Right atrium auricular region (tissue), 2 donors: ENCODE measurements at regions not wholly inside any gene's neighbourhood (a gene's known extent, or its start where the extent isn't known, plus 50 kb on each side); places are given as distances from the start of the nearest gene placed in this dataset.

ENCODE experiments used
- DNase-seq: peaks from one replicate; pipeline ENCODE4 v3.0.0-alpha.2; 2019; ENCODE audit warnings: low spot score
- H3K27ac ChIP-seq, 2 donors: fragments of 200-600 bp; sonication (generic); 1 replicate in 1 of 2; 2 replicates in 1 of 2; pipeline ENCODE4 v1.5.1; 2016 to 2019
- H3K27me3 ChIP-seq, 2 donors: fragments of 200-600 bp; sonication (generic); one replicate each; pipeline versions ENCODE4 v1.5.1 to v1.6.0; 2017 to 2019
- H3K36me3 ChIP-seq: fragments of 200-600 bp; sonication (generic); one replicate; pipeline ENCODE4 v1.5.1; 2016
- H3K4me1 ChIP-seq, 2 donors: fragments of 200-600 bp; sonication (generic); one replicate each; pipeline versions ENCODE4 v1.5.1 to v1.6.0; 2017 to 2019
- H3K4me3 ChIP-seq, 2 donors: fragments of 200-600 bp; sonication (generic); 1 replicate in 1 of 2; 2 replicates in 1 of 2; pipeline ENCODE4 v1.5.1; 2017 to 2019; ENCODE audit warnings: mild to moderate bottlenecking in 1 of 2, moderate library complexity in 1 of 2
- H3K9me3 ChIP-seq, 2 donors: fragments of 200-600 bp; sonication (generic); one replicate each; pipeline ENCODE4 v1.5.1; 2019
- TF ChIP-seq, protein P1 (sequence below), 2 donors: fragments of 200-600 bp; sonication (generic); IDR thresholded peaks; one replicate each; pipeline ENCODE4 v1.5.1; 2019; ENCODE audit warnings: antibody characterized with exemption in 2 of 2

DNA sequence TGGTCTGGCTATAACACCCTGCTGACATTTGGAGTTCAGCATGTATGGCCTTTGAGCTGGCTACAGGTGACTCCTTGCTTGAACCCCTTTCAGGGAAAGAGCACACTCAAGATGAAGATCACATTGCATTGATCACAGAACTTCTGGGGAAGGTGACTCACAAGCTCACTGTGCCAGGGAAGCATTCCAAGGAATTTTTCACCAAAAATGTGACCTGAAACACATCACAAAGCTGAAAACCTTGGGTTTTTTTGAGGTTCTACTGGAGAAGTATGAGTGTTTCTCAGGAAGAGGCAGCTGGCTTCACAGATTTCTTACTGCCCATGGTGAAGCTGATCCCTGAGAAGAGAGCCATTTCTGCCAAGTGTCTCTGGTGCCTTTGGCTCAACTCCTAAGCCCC, 879.0 kb downstream of the CBLN2 start:
- no peak overlapping the region for H3K27ac ChIP-seq
- no peak overlapping the region for H3K4me3 ChIP-seq
- no peak for DNase-seq
- no peaks in the 10 kb centered on the region for H3K9me3 ChIP-seq
- no peaks in the 10 kb centered on the region for H3K4me1 ChIP-seq
- no peaks in the 10 kb centered on the region for H3K36me3 ChIP-seq
- H3K27me3 ChIP-seq, result no peaks in the 10 kb centered on the region
- TF ChIP-seq, protein P1, sequence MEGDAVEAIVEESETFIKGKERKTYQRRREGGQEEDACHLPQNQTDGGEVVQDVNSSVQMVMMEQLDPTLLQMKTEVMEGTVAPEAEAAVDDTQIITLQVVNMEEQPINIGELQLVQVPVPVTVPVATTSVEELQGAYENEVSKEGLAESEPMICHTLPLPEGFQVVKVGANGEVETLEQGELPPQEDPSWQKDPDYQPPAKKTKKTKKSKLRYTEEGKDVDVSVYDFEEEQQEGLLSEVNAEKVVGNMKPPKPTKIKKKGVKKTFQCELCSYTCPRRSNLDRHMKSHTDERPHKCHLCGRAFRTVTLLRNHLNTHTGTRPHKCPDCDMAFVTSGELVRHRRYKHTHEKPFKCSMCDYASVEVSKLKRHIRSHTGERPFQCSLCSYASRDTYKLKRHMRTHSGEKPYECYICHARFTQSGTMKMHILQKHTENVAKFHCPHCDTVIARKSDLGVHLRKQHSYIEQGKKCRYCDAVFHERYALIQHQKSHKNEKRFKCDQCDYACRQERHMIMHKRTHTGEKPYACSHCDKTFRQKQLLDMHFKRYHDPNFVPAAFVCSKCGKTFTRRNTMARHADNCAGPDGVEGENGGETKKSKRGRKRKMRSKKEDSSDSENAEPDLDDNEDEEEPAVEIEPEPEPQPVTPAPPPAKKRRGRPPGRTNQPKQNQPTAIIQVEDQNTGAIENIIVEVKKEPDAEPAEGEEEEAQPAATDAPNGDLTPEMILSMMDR (IDR thresholded peaks at IDR 0.05), result no peak

DNA sequence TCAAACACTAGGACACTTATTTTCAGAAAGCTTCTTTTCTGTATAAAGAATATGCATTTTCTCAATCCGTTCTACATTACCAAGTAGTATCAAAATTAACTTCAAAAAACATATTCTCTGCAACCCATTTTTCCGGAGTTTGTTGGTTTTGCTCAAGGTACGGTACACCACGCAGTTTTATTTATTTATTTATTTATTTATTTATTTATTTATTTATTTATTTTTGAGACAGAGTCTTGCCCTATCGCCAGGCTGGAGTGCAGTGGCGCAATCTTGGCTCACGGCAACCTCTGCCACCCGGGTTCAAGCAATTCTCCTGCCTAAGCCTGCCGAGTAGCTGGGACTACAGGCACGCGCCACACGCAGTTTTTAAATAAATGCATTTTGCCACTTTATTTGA, 900.3 kb downstream of the CBLN2 start:
- no peak for DNase-seq
- Histone ChIP-seq H3K9me3 (no peaks in the 10 kb centered on the region), H3K27me3 (no peaks in the 10 kb centered on the region), H3K27ac (no peak overlapping the region), H3K4me1 (no peaks in the 10 kb centered on the region), H3K4me3 (no peak overlapping the region), H3K36me3 (no peaks in the 10 kb centered on the region)
- TF ChIP-seq, protein P1 (IDR thresholded peaks at IDR 0.05), result no peak

DNA sequence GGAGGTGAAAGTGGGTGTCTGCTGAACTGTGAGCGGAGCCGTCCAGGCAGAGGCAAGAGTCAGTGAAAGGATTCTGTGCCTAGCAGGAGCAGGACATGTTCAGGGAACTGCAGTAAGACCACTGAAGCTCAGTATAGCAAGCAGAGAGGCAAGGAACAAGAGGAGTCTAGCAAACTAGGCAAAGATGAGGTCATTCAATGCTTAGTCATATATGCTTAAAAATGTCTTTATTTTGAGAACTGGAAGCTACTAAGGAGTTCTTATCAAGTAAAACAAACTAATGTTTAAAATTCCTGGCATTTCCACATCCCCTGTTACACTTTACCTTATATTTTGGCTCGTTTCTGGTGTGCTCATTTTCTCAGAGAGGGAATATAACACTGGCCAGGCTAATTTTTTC, 913.4 kb downstream of the CBLN2 start:
- H3K9me3 ChIP-seq, result no peaks in the 10 kb centered on the region
- TF ChIP-seq, protein P1 (IDR thresholded peaks at IDR 0.05), result no peak
- no peaks in the 10 kb centered on the region for H3K36me3 ChIP-seq
- no peaks in the 10 kb centered on the region for H3K27me3 ChIP-seq
- no peak for DNase-seq
- no peak overlapping the region for H3K27ac ChIP-seq
- H3K4me1 ChIP-seq, result no peaks in the 10 kb centered on the region
- H3K4me3 ChIP-seq, result no peak overlapping the region

DNA sequence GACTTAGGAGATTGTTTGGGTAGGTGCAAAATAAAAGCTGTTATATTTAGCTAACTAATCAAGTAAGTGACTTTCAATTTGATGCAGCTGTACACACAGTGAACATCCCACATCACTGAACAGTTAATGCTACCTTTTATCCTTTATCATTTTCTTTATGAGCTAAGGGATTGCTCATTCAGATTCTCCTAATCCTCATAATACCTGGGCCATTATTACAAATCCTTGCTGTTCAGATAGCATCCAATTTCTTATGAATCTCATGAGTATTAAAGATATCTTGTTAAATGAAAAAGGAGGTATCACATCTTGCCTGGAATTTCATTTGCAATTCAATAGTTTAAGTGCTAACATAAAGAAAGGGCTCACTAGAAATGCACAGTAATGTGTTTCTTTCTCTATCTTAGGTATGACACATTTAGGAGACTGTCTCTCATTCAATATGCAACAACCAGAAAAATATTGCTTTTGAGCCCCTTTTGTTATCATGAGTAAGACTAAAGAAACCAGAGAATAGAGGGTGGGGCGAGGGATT, 918.5 kb downstream of the CBLN2 start:
- Histone ChIP-seq H3K27me3 (no peaks in the 10 kb centered on the region), H3K4me3 (no peak overlapping the region), H3K9me3 (no peaks in the 10 kb centered on the region), H3K36me3 (no peaks in the 10 kb centered on the region), H3K27ac (no peak overlapping the region), H3K4me1 (no peaks in the 10 kb centered on the region)
- TF ChIP-seq, protein P1 (IDR thresholded peaks at IDR 0.05), result no peak
- DNase-seq, result no peak

DNA sequence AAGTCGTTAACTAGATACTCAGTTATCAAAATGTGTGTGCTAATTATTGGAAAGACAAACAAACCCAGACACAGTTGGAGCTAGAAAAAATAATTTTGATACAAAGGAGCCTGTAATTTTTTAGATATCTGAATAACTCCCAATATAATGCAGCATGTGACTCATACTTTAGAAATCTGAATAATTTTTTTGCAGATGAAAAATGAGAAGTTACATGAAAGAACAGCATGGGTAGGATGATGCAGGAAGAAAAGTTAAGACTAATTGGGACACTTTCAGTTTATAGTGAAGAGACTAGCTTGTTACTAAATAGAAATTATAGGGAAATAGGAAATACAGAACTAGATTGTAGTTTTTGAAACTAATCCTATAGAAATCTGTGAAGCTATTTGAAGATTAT, 945.8 kb downstream of the CBLN2 start:
- TF ChIP-seq, protein P1 (IDR thresholded peaks at IDR 0.05), result no peak
- no peak for DNase-seq

DNA sequence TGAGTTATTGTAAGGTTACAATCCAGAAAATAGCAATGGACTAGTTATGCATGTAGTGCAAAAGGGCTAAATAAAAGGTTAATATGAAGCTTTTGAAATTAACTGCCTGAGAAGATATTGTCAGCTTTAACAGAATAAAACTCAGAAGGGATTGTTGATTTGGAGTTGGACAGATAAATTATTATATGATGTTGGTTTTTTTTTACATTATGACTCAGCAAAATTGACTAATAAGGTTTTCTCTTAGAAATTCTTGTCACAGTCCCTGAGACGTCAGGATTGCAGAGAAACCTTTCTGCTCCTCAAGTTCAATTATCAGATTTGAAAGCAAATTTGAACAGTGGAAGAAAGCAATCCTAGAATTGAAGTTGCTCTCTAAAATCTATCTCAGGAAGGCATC, 946.9 kb downstream of the CBLN2 start:
- no peak for DNase-seq
- Histone ChIP-seq H3K9me3 (no peaks in the 10 kb centered on the region), H3K4me3 (no peak overlapping the region), H3K36me3 (no peaks in the 10 kb centered on the region), H3K27ac (no peak overlapping the region), H3K4me1 (no peaks in the 10 kb centered on the region), H3K27me3 (no peaks in the 10 kb centered on the region)
- TF ChIP-seq, protein P1 (IDR thresholded peaks at IDR 0.05), result no peak

More for the DNA sequence above, 945.8 kb downstream of the CBLN2 start:
- H3K36me3 ChIP-seq, result no peaks in the 10 kb centered on the region
- no peaks in the 10 kb centered on the region for H3K9me3 ChIP-seq
- H3K27me3 ChIP-seq, result no peaks in the 10 kb centered on the region
- H3K4me1 ChIP-seq, result no peaks in the 10 kb centered on the region
- H3K27ac ChIP-seq, result no peak overlapping the region
- H3K4me3 ChIP-seq, result no peak overlapping the region
